22Rv1 (cell line): ENCODE measurements at regions not wholly inside any gene's neighbourhood (a gene's known extent, or its start where the extent isn't known, plus 50 kb on each side); places are given as distances from the start of the nearest gene placed in this dataset.

ENCODE experiments used
- ZFX ChIP-seq: fragments of 450-650 bp; IDR thresholded peaks from 2 replicates; pipeline ENCODE4 v1.6.1; 2017; ENCODE audit warnings: antibody characterized with exemption, borderline replicate concordance
- TF ChIP-seq, protein P1 (sequence below): fragments of 450-650 bp; IDR thresholded peaks from 2 replicates; pipeline ENCODE4 v1.5.1; 2017; ENCODE audit warnings: mild to moderate bottlenecking

DNA sequence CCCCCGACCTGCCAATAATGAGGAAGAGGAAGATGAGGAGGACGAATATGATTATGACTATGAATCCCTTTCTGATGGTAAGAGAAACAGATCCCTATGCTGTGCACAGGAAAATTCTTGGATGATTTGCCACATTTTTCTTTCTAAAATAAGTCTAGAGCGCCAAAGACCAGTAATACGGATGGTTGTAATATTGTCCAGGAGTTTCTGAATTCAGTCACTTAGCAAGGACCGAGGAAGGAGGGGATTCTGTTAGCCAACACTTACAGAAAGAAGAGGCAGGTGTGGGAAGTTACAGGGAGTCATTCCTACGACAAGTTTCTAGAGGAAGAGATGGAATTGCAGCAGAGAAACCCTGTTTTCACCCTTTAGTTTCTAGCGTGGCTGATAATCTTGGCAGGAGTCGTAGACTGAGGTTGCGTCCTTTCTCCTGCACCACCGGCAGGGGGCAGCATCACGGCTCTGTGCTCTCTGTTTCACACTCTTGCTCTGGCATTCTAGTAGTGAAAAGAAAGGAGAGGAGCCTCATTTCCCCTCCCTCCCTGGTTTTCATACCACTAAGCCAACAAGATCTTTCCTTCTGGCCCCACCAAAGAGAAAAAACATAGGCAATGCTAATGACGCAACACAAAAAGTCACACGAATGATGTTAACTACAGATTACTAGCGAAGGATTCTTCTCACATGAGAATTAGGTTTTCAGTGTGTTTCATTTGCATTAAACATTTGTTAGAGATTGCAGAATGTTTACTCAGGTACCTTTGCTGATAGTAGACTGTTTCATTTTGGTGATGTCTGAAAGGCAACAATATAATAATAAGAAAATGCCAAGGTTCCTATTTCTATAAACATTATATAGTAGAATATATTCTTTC lies 82.7 kb downstream of the NOC3L start:
- TF ChIP-seq, protein P1, sequence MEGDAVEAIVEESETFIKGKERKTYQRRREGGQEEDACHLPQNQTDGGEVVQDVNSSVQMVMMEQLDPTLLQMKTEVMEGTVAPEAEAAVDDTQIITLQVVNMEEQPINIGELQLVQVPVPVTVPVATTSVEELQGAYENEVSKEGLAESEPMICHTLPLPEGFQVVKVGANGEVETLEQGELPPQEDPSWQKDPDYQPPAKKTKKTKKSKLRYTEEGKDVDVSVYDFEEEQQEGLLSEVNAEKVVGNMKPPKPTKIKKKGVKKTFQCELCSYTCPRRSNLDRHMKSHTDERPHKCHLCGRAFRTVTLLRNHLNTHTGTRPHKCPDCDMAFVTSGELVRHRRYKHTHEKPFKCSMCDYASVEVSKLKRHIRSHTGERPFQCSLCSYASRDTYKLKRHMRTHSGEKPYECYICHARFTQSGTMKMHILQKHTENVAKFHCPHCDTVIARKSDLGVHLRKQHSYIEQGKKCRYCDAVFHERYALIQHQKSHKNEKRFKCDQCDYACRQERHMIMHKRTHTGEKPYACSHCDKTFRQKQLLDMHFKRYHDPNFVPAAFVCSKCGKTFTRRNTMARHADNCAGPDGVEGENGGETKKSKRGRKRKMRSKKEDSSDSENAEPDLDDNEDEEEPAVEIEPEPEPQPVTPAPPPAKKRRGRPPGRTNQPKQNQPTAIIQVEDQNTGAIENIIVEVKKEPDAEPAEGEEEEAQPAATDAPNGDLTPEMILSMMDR: peak; percentile 96
- no peak for TF ChIP-seq ZFX
